BJ (cell line): ENCODE measurements at regions not wholly inside any gene's neighbourhood (a gene's known extent, or its start where the extent isn't known, plus 50 kb on each side); places are given as distances from the start of the nearest gene placed in this dataset.

Source experiments
- CTCF ChIA-PET: fragments of 350-600 bp; formaldehyde crosslinking; extraction: SDS; loops from one replicate; lab custom pipeline; 2021; ENCODE audit warnings: antibody characterized with exemption, inconsistent platforms; lab: Yijun Ruan, JAX
- POLR2A ChIA-PET: fragments of 300-600 bp; sonication (Branson Sonifier 250); formaldehyde crosslinking; extraction: SDS; loops from one replicate; lab custom pipeline; 2021; ENCODE audit warnings: antibody characterized with exemption; lab: Charles Lee
- DNase-seq: peaks from one replicate; pipeline ENCODE4 v3.0.0-alpha.2; 2011; ENCODE audit warnings: low read depth
- H3K27me3 ChIP-seq: 2 replicates; pipeline ENCODE4 v1.6.0; 2011; ENCODE audit warnings: low read length; ENCODE audit not compliant: control insufficient read depth, insufficient read depth
- H3K36me3 ChIP-seq: 2 replicates; pipeline ENCODE4 v1.5.1; 2011; ENCODE audit warnings: low read length; ENCODE audit not compliant: control insufficient read depth, insufficient read depth
- H3K4me3 ChIP-seq: 2 replicates; pipeline ENCODE4 v1.5.1; 2011; ENCODE audit warnings: low read depth, mild to moderate bottlenecking, control low read depth, low read length
- TF ChIP-seq, protein P1 (sequence below): IDR thresholded peaks from 2 replicates; pipeline ENCODE4 v1.5.1; 2011; ENCODE audit warnings: low read depth, mild to moderate bottlenecking, control low read depth, inconsistent platforms, low read length, moderate library complexity; ENCODE audit not compliant: insufficient read depth

DNA sequence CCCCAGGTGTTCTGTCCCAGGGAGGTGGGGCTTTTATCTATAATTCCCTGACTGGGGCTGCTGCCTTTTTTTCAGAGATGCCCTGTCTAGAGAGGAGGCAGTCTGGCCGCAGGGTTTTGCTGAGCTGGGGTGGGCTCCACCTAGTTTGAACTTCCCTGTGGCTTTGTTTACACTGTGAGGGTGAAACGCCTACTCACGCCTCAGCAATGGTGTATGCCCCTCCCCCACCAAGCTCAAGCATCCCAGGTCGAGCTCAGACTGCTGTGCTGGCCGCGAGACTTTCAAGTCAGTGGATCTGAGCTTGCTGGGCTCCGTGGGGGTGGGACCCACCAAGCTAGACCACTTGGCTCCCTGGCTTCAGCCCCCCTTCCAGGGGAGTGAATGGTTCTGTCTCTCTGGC, 124.3 kb downstream of the CENPF start:
- ChIA-PET POLR2A (no interaction called here), CTCF (interaction anchor here (1.3 to 1.6 kb wide), 2 partner anchors 9 to 11 kb away, joined by 5 read pairs; no protein-coding TSS in a partner anchor)
- Histone ChIP-seq H3K4me3 (no peak overlapping the region), H3K27me3 (no peaks in the 10 kb centered on the region), H3K36me3 (no peaks in the 10 kb centered on the region)
- DNase-seq = no peak
- TF ChIP-seq, protein P1, sequence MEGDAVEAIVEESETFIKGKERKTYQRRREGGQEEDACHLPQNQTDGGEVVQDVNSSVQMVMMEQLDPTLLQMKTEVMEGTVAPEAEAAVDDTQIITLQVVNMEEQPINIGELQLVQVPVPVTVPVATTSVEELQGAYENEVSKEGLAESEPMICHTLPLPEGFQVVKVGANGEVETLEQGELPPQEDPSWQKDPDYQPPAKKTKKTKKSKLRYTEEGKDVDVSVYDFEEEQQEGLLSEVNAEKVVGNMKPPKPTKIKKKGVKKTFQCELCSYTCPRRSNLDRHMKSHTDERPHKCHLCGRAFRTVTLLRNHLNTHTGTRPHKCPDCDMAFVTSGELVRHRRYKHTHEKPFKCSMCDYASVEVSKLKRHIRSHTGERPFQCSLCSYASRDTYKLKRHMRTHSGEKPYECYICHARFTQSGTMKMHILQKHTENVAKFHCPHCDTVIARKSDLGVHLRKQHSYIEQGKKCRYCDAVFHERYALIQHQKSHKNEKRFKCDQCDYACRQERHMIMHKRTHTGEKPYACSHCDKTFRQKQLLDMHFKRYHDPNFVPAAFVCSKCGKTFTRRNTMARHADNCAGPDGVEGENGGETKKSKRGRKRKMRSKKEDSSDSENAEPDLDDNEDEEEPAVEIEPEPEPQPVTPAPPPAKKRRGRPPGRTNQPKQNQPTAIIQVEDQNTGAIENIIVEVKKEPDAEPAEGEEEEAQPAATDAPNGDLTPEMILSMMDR = no peak

DNA sequence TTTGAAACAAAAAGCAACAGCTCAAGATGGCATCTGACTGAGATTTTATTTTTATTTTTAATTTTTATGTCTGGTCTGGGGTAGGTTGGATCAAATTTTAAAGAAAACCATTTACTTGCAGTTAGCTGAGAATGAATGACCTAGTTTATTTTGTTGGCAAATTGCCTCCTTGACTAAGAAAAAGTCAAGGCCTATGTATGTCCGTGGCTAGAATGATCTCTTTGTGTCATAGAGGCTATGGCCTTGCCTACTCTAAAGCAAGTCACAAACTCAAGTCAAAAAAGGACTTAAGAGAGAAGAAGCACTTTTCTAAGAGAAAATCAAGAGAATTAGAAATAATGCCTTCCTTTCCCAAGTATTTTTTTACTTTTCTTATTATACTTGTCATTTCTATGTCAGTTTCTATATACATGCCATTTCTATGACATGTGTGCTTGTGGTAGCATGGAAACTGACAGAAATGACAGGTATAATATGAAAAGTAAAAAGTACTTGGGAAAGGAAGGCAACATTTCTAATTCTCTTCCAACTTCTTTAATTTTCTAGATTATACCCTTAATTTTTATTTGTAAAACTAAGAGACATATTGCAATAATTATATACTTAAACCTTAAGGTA, 136.7 kb downstream of the CENPF start:
- TF ChIP-seq, protein P1 = no peak
- H3K36me3 ChIP-seq = no peaks in the 10 kb centered on the region
- no peaks in the 10 kb centered on the region for H3K27me3 ChIP-seq
- no peak for DNase-seq
- H3K4me3 ChIP-seq = no peak overlapping the region
- CTCF ChIA-PET = no interaction called here
- POLR2A ChIA-PET = no interaction called here

DNA sequence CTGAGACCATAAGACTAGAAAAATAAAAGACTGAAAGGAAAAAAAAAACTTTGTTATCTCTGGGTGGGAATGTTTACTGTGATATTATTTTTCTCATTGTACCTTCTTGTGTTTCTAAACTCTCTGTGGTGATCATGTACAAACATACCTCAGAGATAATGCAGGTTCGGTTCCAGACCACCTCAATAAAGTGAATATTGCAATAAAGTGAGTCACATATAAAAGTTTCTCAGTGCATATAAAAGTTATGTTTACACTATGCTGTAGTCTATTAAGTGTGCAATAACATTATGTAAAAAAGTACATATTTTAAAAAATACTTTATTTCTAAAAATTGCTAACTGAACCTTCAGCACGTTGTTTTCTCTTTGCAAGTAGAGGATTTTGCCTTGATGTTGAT, 137.5 kb downstream of the CENPF start:
- CTCF ChIA-PET = no interaction called here
- TF ChIP-seq, protein P1 = no peak
- Histone ChIP-seq H3K4me3 (no peak overlapping the region), H3K36me3 (no peaks in the 10 kb centered on the region), H3K27me3 (no peaks in the 10 kb centered on the region)
- DNase-seq = no peak
- POLR2A ChIA-PET = no interaction called here

DNA sequence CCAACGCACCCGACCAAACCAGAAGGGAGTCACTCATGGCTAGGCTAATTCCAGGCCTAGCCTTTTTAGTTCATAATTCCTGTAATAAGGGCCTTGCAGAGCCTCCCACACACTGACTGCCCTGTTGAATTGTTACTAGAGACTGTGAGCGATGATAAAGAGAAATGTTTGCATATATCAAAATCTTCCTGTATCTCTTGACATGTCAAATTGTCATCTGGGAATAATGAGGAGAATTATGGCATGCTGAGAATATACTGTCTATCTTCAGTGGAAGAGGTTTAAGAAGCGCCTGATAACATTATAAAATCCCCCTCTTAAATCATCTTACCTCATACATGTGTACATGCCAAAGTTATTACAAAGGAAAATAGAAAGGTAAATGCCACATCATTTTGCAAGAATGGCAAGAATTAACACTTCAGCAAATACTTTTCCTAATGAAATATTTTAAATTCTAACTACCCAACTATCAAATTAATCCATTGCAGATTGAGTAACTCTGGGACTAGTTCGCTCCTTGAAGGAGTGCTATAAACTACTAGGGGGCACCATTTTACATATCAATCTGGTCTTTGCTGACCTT, 144.1 kb downstream of the CENPF start:
- ChIA-PET POLR2A (no interaction called here), CTCF (no interaction called here)
- TF ChIP-seq, protein P1 = no peak
- no peaks in the 10 kb centered on the region for H3K36me3 ChIP-seq
- H3K27me3 ChIP-seq = no peaks in the 10 kb centered on the region
- DNase-seq = no peak
- no peak overlapping the region for H3K4me3 ChIP-seq

DNA sequence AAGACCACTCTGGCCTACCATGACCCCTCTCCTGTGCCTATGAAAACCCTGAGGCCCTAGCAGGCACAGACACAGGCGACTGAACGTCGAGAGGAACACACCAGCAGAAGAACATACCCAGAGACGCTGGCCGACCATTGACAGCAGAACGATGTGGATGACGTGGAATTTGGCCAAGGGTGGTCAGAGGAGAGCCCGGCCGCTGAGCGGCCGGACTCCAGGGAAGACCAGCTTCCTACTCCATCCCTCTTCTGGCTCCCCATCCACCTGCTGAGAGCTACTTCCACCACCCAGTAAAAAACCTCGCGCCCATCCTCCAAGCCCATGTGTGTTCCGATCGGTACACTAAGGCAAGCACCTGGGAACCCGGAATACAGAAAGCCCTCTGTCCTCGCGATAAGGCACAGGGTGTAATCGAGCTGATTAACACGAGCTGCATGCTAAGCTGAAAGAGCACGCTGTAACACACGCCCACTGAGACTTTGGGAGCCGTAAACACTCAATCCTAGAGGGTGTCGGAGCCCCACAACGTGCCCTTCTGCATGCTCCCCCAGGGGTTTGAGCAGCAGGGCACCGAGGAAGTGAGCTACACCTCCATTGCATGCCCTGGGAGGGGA, 150.3 kb downstream of the CENPF start:
- Histone ChIP-seq H3K27me3 (no peaks in the 10 kb centered on the region), H3K4me3 (no peak overlapping the region), H3K36me3 (no peaks in the 10 kb centered on the region)
- ChIA-PET POLR2A (no interaction called here), CTCF (no interaction called here)
- DNase-seq = no peak
- TF ChIP-seq, protein P1 = no peak
